SK-N-SH (cell line): ENCODE measurements at regions not wholly inside any gene's neighbourhood (a gene's known extent, or its start where the extent isn't known, plus 50 kb on each side); places are given as distances from the start of the nearest gene placed in this dataset.

Experiments used
- CTCF ChIA-PET: fragments of 300-600, 350-600 bp; formaldehyde crosslinking; extraction: SDS; loops from one replicate; lab custom pipeline; 2021; lab: Yijun Ruan, JAX
- POLR2A ChIA-PET: fragments of 350-600 bp; sonication (Branson Sonifier 250); formaldehyde crosslinking; extraction: SDS; loops from one replicate; lab custom pipeline; 2020; ENCODE audit warnings: antibody characterized with exemption, inconsistent platforms; lab: Yijun Ruan, JAX
- DNase-seq: peaks from one replicate; pipeline ENCODE4 v3.0.0; 2012
- H2AFZ ChIP-seq: fragments of 200-600 bp; sonication (generic); 2 replicates; pipeline ENCODE4 v1.8.1; 2016; ENCODE audit warnings: antibody characterized with exemption, mild to moderate bottlenecking, low read depth
- H3F3A ChIP-seq: fragments of 200-600 bp; sonication (generic); replicated peaks from 2 replicates; pipeline ENCODE3; 2016; ENCODE audit warnings: antibody characterized with exemption, mild to moderate bottlenecking; ENCODE audit not compliant: insufficient read depth
- H3K27ac ChIP-seq, 2 experiments: fragments of 200-500 bp in 1 of 2; fragments of 200-600 bp in 1 of 2; sonication (Bioruptor generic) in 1 of 2; sonication (generic), shearing (Covaris generic) in 1 of 2; 2 replicates each; pipeline versions ENCODE4 v1.5.1 to v1.6.1; 2014 to 2016; ENCODE audit warnings: low read depth in 2 of 2, inconsistent platforms in 1 of 2, low read length in 1 of 2, mild to moderate bottlenecking in 1 of 2, mixed read lengths in 1 of 2
- H3K27me3 ChIP-seq: fragments of 200-600 bp; sonication (generic), shearing (Covaris generic); 2 replicates; pipeline ENCODE4 v1.6.1; 2016; ENCODE audit warnings: mixed run types; ENCODE audit not compliant: insufficient read depth
- H3K36me3 ChIP-seq, 2 experiments: fragments of 200-500 bp in 1 of 2; fragments of 200-600 bp in 1 of 2; sonication (Bioruptor generic) in 1 of 2; sonication (generic) in 1 of 2; replicated peaks in 1 of 2; 2 replicates each; pipeline versions ENCODE3 to v1.5.1; 2014 to 2016; ENCODE audit warnings: low read length in 1 of 2, mild to moderate bottlenecking in 1 of 2; ENCODE audit not compliant: insufficient read depth in 2 of 2, control insufficient read depth in 1 of 2
- H3K4me1 ChIP-seq, 2 experiments: fragments of 200-500 bp in 1 of 2; fragments of 200-600 bp in 1 of 2; sonication (Bioruptor generic) in 1 of 2; sonication (generic), shearing (Covaris generic) in 1 of 2; 2 replicates each; pipeline versions ENCODE4 v1.5.1 to v1.6.1; 2014 to 2016; ENCODE audit warnings: low read depth in 1 of 2, low read length in 1 of 2, mixed run types in 1 of 2; ENCODE audit not compliant: insufficient read depth in 2 of 2, control insufficient read depth in 1 of 2
- H3K4me2 ChIP-seq: fragments of 200-600 bp; sonication (generic), shearing (Covaris generic); 2 replicates; pipeline ENCODE4 v1.6.1; 2017; ENCODE audit warnings: mixed run types
- H3K4me3 ChIP-seq, 2 experiments: fragments of 200-500 bp in 1 of 2; fragments of 200-600 bp in 1 of 2; sonication (Bioruptor generic) in 1 of 2; sonication (generic), shearing (Covaris generic) in 1 of 2; 2 replicates each; pipeline versions ENCODE4 v1.5.1 to v1.8.1; 2014 to 2016; ENCODE audit warnings: low read depth in 2 of 2, inconsistent platforms in 1 of 2, low read length in 1 of 2, mild to moderate bottlenecking in 1 of 2, mixed read lengths in 1 of 2, moderate library complexity in 1 of 2
- H3K79me2 ChIP-seq: fragments of 200-600 bp; sonication (generic); 2 replicates; pipeline ENCODE4 v1.8.1; 2017; ENCODE audit warnings: mild to moderate bottlenecking; ENCODE audit not compliant: insufficient read depth
- H3K9ac ChIP-seq: fragments of 200-600 bp; sonication (generic); 2 replicates; pipeline ENCODE4 v1.6.1; 2017; ENCODE audit warnings: mixed run types
- H3K9me2 ChIP-seq: fragments of 200-600 bp; sonication (generic); 2 replicates; pipeline ENCODE4 v1.6.1; 2017; ENCODE audit warnings: mixed run types
- H3K9me3 ChIP-seq: fragments of 200-600 bp; sonication (generic); 2 replicates; pipeline ENCODE4 v1.6.1; 2017; ENCODE audit warnings: mixed run types, mild to moderate bottlenecking, moderate library complexity
- H4K20me1 ChIP-seq: fragments of 200-600 bp; sonication (generic); 2 replicates; pipeline ENCODE4 v1.6.1; 2017; ENCODE audit warnings: mild to moderate bottlenecking, mixed run types; ENCODE audit not compliant: insufficient read depth
- CHD2 ChIP-seq: fragments of 150-350 bp; IDR thresholded peaks from 2 replicates; pipeline ENCODE4 v1.6.1; 2018; ENCODE audit warnings: low read length; ENCODE audit not compliant: partially characterized antibody
- EP300 ChIP-seq, 2 experiments: IDR thresholded peaks; 2 replicates each; pipeline versions ENCODE4 v1.4.0 to v1.6.1; 2012; ENCODE audit warnings: borderline replicate concordance in 1 of 2, low read depth in 1 of 2, low read length in 1 of 2
- FOXJ3 ChIP-seq: sonication (generic); formaldehyde crosslinking; IDR thresholded peaks from 2 replicates; pipeline ENCODE4 v1.5.1; 2020; ENCODE audit warnings: mild to moderate bottlenecking, missing genetic modification reagents
- FOXM1 ChIP-seq: IDR thresholded peaks from 2 replicates; pipeline ENCODE4 v1.4.0; 2012; ENCODE audit warnings: low read depth, mild to moderate bottlenecking
- GABPA ChIP-seq: IDR thresholded peaks from 2 replicates; pipeline ENCODE4 v1.4.0; 2012; ENCODE audit warnings: low read depth, mild to moderate bottlenecking
- IRF3 ChIP-seq: fragments of 150-350 bp; IDR thresholded peaks from 2 replicates; pipeline ENCODE4 v1.6.1; 2016; ENCODE audit warnings: mild to moderate bottlenecking, low read depth, low read length
- MXI1 ChIP-seq: IDR thresholded peaks from 2 replicates; pipeline ENCODE4 v1.6.1; 2012; ENCODE audit warnings: mild to moderate bottlenecking, low read depth, low read length, improper control_type of control experiment
- RCOR1 ChIP-seq: fragments of 150-350 bp; IDR thresholded peaks from 2 replicates; pipeline ENCODE4 v1.6.1; 2017; ENCODE audit warnings: antibody characterized with exemption, low read length
- RXRA ChIP-seq: IDR thresholded peaks from 2 replicates; pipeline ENCODE4 v1.4.0; 2012; ENCODE audit warnings: low read depth, mild to moderate bottlenecking, borderline replicate concordance
- SMC3 ChIP-seq: IDR thresholded peaks from 2 replicates; pipeline ENCODE4 v1.6.1; 2012; ENCODE audit warnings: low read depth, low read length, improper control_type of control experiment
- TCF12 ChIP-seq: IDR thresholded peaks from 2 replicates; pipeline ENCODE4 v1.4.0; 2012
- TEAD4 ChIP-seq: IDR thresholded peaks from 2 replicates; pipeline ENCODE4 v1.4.0; 2012; ENCODE audit warnings: mild to moderate bottlenecking, borderline replicate concordance; ENCODE audit not compliant: insufficient read depth
- USF1 ChIP-seq: IDR thresholded peaks from 2 replicates; pipeline ENCODE4 v1.4.0; 2012; ENCODE audit warnings: low read depth, borderline replicate concordance
- WGBS: methylation state at CpG from one replicate; pipeline ENCODE4 v1.1.6; 2017; ENCODE audit warnings: low lambda C conversion rate; 5-methylcytosine and 5-hydroxymethylcytosine counted together
- TF ChIP-seq, protein P1 (sequence below): IDR thresholded peaks from 2 replicates; pipeline ENCODE4 v1.4.0; 2012; ENCODE audit warnings: low read depth
- TF ChIP-seq, protein P2 (sequence below): IDR thresholded peaks from 2 replicates; pipeline ENCODE4 v1.6.1; 2012; ENCODE audit warnings: mild to moderate bottlenecking, low read depth, low read length, moderate library complexity
- TF ChIP-seq, protein P3 (sequence below): IDR thresholded peaks from 2 replicates; pipeline ENCODE4; 2012

DNA sequence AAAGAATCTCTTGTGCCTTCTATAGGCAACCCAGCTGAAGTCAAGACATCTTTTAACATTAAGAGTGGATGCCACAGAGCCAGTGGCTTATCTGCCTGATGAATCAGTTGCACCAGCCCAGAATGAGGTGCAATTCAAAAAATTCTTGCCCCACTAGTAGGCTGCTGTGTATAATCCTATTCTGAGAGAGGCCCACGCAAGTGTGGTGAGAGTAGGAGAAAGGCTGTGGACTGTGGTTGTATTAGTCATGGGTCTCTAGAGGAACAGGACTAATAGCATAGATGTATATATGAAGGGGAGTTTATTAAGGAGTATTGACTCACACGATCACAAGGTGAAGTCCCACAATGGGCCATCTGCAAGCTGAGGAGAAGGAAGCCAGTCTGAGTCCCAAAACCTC is 216.4 kb downstream of the LTN1 start:
- WGBS = 58% methylated on average over 2 of the region's 2 CpGs

GRCh38 chr21:28775071-28775470 is 217.6 kb downstream of the LTN1 start:
- Histone ChIP-seq H3K27me3 (no peaks in the 10 kb centered on the region), H3K79me2 (no peaks in the 10 kb centered on the region), H4K20me1 (no peaks in the 10 kb centered on the region), H3K9ac (no peak overlapping the region), H3K9me2 (no peaks in the 10 kb centered on the region), H3K27ac (no peak overlapping the region; a peak in 1 of 4 replicates), H3K36me3 (no peaks in the 10 kb centered on the region), H3K4me1 (peaks cover 0 to 4% of the 10 kb centered on the region in 2 experiments; a peak in 2 of 4 replicates), H3K9me3 (no peaks in the 10 kb centered on the region), H3K4me2 (no peak overlapping the region), H2AFZ (no peak overlapping the region), H3K4me3 (no peak overlapping the region), H3F3A (peaks cover 4% of the 10 kb centered on the region)
- ChIA-PET CTCF (no interaction called here), POLR2A (no interaction called here)
- no peak for DNase-seq
- 44% methylated on average over 2 of the region's 2 CpGs for WGBS
- TF ChIP-seq FOXJ3 (no peak), TCF12 (no peak), SMC3 (no peak), GABPA (no peak), USF1 (no peak), RXRA (no peak), IRF3 (no peak), CHD2 (no peak), MXI1 (no peak), EP300 (IDR thresholded peaks at IDR 0.05; ENCODE audit: borderline replicate concordance in 1 of 2, low read depth in 1 of 2, low read length in 1 of 2) (no peak), RCOR1 (no peak), FOXM1 (no peak), TEAD4 (no peak)
- TF ChIP-seq, protein P1, sequence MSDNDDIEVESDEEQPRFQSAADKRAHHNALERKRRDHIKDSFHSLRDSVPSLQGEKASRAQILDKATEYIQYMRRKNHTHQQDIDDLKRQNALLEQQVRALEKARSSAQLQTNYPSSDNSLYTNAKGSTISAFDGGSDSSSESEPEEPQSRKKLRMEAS = no peak
- TF ChIP-seq, protein P2, sequence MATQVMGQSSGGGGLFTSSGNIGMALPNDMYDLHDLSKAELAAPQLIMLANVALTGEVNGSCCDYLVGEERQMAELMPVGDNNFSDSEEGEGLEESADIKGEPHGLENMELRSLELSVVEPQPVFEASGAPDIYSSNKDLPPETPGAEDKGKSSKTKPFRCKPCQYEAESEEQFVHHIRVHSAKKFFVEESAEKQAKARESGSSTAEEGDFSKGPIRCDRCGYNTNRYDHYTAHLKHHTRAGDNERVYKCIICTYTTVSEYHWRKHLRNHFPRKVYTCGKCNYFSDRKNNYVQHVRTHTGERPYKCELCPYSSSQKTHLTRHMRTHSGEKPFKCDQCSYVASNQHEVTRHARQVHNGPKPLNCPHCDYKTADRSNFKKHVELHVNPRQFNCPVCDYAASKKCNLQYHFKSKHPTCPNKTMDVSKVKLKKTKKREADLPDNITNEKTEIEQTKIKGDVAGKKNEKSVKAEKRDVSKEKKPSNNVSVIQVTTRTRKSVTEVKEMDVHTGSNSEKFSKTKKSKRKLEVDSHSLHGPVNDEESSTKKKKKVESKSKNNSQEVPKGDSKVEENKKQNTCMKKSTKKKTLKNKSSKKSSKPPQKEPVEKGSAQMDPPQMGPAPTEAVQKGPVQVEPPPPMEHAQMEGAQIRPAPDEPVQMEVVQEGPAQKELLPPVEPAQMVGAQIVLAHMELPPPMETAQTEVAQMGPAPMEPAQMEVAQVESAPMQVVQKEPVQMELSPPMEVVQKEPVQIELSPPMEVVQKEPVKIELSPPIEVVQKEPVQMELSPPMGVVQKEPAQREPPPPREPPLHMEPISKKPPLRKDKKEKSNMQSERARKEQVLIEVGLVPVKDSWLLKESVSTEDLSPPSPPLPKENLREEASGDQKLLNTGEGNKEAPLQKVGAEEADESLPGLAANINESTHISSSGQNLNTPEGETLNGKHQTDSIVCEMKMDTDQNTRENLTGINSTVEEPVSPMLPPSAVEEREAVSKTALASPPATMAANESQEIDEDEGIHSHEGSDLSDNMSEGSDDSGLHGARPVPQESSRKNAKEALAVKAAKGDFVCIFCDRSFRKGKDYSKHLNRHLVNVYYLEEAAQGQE = no peak
- TF ChIP-seq, protein P3, sequence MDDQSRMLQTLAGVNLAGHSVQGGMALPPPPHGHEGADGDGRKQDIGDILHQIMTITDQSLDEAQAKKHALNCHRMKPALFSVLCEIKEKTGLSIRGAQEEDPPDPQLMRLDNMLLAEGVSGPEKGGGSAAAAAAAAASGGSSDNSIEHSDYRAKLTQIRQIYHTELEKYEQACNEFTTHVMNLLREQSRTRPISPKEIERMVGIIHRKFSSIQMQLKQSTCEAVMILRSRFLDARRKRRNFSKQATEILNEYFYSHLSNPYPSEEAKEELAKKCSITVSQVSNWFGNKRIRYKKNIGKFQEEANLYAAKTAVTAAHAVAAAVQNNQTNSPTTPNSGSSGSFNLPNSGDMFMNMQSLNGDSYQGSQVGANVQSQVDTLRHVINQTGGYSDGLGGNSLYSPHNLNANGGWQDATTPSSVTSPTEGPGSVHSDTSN = no peak

More for the DNA sequence above, 216.4 kb downstream of the LTN1 start:
- no peak overlapping the region for H3K4me3 ChIP-seq
- no peaks in the 10 kb centered on the region for H3K27me3 ChIP-seq
- H3K9me2 ChIP-seq = no peaks in the 10 kb centered on the region
- H3K4me1 ChIP-seq = peaks cover 0 to 4% of the 10 kb centered on the region in 2 experiments; a peak in 2 of 4 replicates
- no peaks in the 10 kb centered on the region for H3K79me2 ChIP-seq
- no peaks in the 10 kb centered on the region for H3K9me3 ChIP-seq
- H3K36me3 ChIP-seq = no peaks in the 10 kb centered on the region
- peaks cover 4% of the 10 kb centered on the region for H3F3A ChIP-seq
- no peak overlapping the region for H3K4me2 ChIP-seq
- H3K27ac ChIP-seq = no peak overlapping the region
- H3K9ac ChIP-seq = no peak overlapping the region
- H2AFZ ChIP-seq = no peak overlapping the region
- H4K20me1 ChIP-seq = no peaks in the 10 kb centered on the region
- no peak for DNase-seq
- CTCF ChIA-PET = interaction anchor here (0.6 kb wide), 1 partner anchor 164 kb away, joined by 3 read pairs; no protein-coding TSS in a partner anchor
- POLR2A ChIA-PET = no interaction called here
- TF ChIP-seq IRF3 = no peak
